Stimulated activated CD4-positive, alpha-beta T cell treated with anti-CD3 and anti-CD28 coated beads, Interleukin-4, amount 100 ng/mL, for 48 hours (primary cell): ENCODE measurements at regions not wholly inside any gene's neighbourhood (a gene's known extent, or its start where the extent isn't known, plus 50 kb on each side); places are given as distances from the start of the nearest gene placed in this dataset.

Experiments used
- DNase-seq, 2 donors: peaks; one replicate each; pipeline ENCODE4 v3.0.0-alpha.2; 2020; ENCODE audit warnings: low read depth in 2 of 2

- no peak for DNase-seq
Observed at GRCh38 chr12:77572371-77572770, 258.3 kb upstream of the NAV3 start.

GRCh38 chr12:77571768-77572167 is 258.9 kb upstream of the NAV3 start:
- DNase-seq: no peak

DNA sequence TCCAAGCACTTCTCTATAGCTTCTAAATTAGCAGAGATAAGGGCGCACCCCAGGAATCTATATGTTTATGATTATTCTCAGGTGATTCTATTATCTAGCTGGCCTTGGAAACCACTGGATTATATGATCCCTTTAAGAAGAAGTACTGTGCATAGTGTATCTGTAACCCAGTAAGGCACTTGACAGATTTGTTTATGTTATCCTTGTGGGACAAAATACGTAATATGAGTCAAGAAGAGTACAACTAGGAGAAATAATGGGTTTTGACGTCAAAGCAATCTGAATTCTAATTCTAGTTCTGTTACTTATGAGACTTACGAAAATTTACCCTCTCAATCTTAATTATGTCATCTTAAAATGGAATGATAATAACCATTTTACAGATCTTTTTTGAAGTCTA is 259.6 kb upstream of the NAV3 start:
- no peak for DNase-seq

GRCh38 chr12:77569876-77570275 is 260.8 kb upstream of the NAV3 start:
- DNase-seq: no peak

DNA sequence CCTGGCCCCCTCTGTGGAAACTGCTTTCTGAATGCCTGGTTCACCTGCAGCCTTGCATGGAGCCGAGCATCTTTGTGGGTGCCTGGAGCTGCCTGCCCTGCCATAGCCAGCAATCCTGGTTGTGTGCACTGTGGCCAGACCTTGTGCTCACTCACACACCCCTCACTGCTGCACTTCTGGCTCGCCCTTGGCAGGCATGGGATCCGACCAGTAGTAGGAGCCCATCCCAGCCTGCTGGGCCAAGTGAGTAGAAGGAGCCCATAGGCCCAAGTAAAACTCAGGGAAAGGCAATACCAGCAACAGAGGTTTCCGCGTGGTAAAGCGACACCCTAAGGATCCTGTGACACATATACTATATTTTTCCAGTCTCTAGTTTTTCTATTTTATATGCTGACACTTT is 270.0 kb upstream of the NAV3 start:
- no peak for DNase-seq

- DNase-seq: no peak
Observed at GRCh38 chr12:77559400-77560074, 271.2 kb upstream of the NAV3 start.

GRCh38 chr12:77555074-77555473 is 275.6 kb upstream of the NAV3 start:
- no peak for DNase-seq

- DNase-seq: no peak
Observed at GRCh38 chr12:77553976-77554619, 276.6 kb upstream of the NAV3 start.

GRCh38 chr12:77549383-77550128 is 281.1 kb upstream of the NAV3 start:
- DNase-seq: no peak

- DNase-seq: no peak
Observed at GRCh38 chr12:77548797-77549196, 281.9 kb upstream of the NAV3 start.

DNA sequence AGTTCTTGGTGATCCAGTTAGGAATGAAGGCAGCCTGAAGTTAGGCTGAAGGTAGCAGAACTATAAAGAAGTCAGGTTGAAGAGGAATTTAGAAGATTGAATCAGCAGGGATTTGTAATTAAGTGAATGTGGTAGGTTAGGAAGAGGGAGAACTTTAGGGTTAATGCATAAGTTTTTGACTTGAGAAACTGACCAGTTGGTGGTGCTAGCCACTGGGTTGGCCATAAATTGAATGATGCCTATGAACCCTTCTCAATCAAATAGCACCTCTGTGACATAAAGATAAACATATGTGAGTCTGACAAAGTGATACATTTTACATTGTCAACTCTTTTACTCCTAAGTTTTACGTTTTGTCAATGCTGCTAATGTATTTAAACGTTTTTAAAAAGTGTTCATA is 290.6 kb upstream of the NAV3 start:
- no peak for DNase-seq

GRCh38 chr12:77537663-77538062 is 293.0 kb upstream of the NAV3 start:
- no peak for DNase-seq

DNA sequence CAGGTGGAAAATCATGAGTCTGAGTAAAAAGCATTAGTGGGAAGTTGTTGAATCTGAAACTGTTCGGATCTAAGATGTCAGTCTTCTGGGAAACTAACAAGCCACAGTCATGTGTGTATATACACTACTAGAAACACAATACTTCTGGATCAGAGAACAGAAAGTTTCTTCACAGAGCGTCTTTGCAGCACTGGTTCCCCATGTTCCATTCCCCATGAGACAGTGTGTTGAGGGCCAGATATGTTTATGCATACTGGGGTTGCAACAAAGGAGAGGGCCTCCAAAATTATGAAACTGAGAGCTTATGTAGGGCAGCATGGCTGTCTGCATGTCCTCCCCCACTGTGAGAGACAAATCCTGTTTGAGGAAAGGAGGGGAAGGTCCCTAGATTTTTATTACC is 295.0 kb upstream of the NAV3 start:
- DNase-seq: no peak

- no peak for DNase-seq
Observed at GRCh38 chr12:77531912-77532311, 298.8 kb upstream of the NAV3 start.

DNA sequence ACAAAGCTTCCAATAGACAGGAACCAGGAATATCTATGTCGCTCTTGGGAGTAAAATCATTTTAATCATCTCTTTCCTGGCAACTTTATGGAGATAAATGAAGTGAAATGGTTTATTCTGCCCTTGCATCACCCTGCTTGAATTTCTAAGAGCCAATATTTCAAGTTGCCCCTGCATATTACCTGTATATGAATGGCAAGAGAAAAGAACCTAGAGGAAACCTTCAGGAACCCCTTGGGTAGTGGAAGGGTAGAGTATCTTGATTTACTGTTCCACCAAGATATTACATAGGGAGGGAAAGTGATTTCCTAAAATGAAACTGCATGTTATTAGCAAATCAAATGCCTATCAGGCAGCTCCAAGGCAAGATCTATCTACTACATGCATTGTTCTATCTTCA is 308.4 kb upstream of the NAV3 start:
- DNase-seq: no peak

- DNase-seq: no peak
Observed at GRCh38 chr12:77521508-77522115, 309.1 kb upstream of the NAV3 start.

DNA sequence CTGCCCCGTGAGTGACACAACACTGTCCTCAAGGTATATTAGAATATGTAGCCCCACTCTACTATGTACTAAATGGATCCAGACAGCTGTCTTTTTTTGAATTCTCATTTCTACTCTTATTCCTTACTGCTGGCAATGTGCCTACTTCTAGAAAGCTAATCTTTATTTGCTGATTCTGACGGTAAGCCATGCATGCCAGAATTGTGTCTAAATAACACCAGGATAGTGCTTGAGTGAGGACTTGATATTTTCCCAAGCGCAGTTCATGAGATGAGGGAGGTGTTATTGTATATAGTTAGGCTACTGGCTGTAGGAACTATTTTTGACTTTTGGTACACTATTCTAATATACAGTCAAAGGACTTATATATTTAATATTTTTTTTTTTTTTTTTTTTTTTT is 316.2 kb upstream of the NAV3 start:
- no peak for DNase-seq

DNA sequence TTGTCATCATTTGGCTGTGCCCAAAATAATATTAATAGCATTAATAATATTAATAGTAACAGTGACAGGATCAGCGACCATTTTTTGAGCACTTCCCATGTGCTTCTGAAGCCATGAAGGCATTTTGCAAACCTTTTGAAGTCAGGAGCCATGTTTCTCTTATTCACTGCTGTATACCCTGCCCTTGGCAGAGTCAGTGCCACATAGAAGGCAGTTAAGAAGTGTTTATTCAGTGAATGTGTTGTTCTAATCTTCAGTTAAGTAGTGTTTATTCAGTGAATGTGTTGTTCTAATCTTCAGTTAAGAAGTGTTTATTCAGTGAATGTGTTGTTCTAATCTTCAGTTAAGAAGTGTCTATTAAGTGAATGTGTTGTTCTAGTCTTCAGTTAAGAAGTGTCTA is 319.7 kb upstream of the NAV3 start:
- no peak for DNase-seq

GRCh38 chr12:77504466-77504865 is 326.2 kb upstream of the NAV3 start:
- DNase-seq: no peak

GRCh38 chr12:77500089-77500488 is 330.6 kb upstream of the NAV3 start:
- no peak for DNase-seq

DNA sequence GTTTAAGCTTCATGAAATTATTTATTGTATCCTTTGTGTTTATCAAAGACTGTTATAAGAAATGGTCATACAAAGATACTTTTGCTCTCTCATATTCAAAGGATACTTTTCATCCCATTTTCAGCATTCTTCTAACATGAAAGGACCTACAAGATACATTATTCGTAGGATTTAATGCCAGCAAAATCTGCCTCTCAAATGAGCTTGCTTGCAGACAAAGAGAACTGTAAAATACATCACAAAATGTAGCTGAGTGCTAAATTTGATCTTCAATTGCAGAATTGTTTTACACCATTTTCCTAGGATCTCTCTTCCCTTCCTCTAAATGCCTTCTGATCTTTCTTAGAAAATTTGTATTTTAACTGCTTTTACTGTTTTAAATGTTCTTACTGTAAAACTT is 333.0 kb upstream of the NAV3 start:
- no peak for DNase-seq

- no peak for DNase-seq
Observed at GRCh38 chr12:77496714-77497113, 334.0 kb upstream of the NAV3 start.

DNA sequence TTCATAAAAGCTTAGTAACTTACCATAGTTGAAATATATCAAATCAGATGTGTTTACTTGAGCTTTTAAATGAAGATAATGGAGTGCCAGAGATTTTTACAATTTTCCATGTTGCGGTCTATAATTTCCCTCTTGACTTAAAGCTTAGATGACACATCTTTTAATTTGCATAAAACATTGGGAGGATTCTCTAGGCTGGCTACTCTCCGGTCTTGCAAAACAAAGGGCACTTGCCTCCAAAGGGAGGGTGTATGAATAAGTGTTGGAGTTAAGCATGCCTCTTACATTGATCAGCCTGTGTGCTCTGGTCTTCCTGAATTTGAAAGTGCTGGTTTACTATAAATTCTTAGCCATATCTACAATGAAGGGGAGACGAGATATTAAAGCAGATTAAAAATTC is 336.4 kb upstream of the NAV3 start:
- DNase-seq: no peak
